ENCODE measurements at regions not wholly inside any gene's neighbourhood (a gene's known extent, or its start where the extent isn't known, plus 50 kb on each side); places are given as distances from the start of the nearest gene placed in this dataset.

DNA sequence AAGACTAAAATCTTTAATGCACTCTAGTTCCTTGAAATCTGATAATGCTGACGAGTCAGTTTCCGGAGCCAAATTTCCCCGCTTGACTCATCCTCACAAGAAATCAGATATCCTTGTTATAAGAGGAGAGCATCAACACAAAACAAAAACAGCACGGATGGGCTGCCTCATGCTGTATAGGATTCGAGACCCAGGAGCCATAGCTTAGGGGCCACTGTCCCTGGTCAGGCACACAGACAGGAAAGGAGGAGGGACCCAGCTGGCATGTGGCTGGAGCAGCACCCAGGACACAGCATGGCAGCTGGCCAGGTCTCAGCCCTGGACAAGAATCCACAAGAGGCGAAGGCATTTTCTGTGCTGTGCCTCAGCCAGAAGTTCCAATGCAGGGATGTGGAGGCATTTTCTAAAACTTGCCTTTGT, 110.2 kb upstream of the SPATA13 start:
- TF ChIP-seq CTCF (IDR thresholded peaks at IDR 0.05; ENCODE audit: low read depth, low read length, poor library complexity, severe bottlenecking), result no peak
- no peak for TF ChIP-seq EZH2phosphoT487 (IDR thresholded peaks at IDR 0.05; ENCODE audit: borderline replicate concordance, low read length)
